ENCODE measurements at regions not wholly inside any gene's neighbourhood (a gene's known extent, or its start where the extent isn't known, plus 50 kb on each side); places are given as distances from the start of the nearest gene placed in this dataset.
"Not testable (repeated sequence)": the region's sequence is repeated elsewhere in the genome, so short reads cannot be mapped to it uniquely, and the experiment has no call there.

DNA sequence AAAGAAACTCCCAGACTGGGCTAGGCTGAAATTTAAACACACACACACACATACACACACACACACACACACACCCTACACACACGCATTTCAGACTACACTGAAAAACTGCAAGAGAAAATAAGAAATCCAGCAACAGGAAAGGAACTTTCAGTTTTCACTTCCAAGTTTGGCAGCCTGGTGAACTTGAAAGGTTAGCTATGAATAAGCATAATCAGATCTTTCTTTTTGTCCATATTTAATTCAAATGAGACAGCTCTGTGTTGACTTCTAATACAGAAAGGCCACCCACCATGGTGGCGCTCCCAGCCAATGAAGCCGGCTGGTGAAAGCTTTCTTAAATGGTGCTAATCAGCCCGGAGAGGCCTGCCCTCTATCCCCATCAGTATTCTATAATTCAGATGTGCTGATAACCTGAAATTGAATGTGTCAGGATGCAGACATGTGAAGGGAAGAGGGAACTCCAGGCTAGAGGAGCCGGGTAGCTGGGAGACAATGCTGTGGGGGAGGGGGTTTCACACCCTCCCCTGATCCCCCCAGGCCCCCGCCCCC lies 108.3 kb upstream of the ZNF536 start:
- 29 to 38% (median 29%) methylated on average over 6 of the region's 6 CpGs for WGBS, 3 donors
- FAIRE-seq = no peak
- Histone ChIP-seq H3K36me3 (ENCODE audit: control insufficient read depth in 3 of 3, insufficient read depth in 2 of 3, low read depth in 1 of 3, low read length in 3 of 3) (no peaks in the 10 kb centered on the region), H3K27me3 (ENCODE audit: control insufficient read depth in 3 of 3, insufficient read depth in 3 of 3, low read length in 3 of 3) (peaks cover 0 to 7% (median 0%) of the 10 kb centered on the region in 3 donors), H3K9me3 (ENCODE audit: control insufficient read depth in 2 of 2, insufficient read depth in 1 of 2, low read depth in 1 of 2, low read length in 1 of 2) (no peaks in the 10 kb centered on the region), H3K4me3 (ENCODE audit: low read depth in 1 of 3, low read length in 3 of 3) (no peak overlapping the region), H3K4me1 (ENCODE audit: control insufficient read depth in 3 of 3, insufficient read depth in 2 of 3, low read depth in 1 of 3, low read length in 2 of 3) (no peaks in the 10 kb centered on the region), H3K27ac (ENCODE audit: low read depth in 1 of 3, low read length in 2 of 3) (peak overlapping the region in 1 of 3 donors; percentile 22)
- DNase-seq = no peak

GRCh38 chr19:30265918-30266317 lies 106.3 kb upstream of the ZNF536 start:
- not testable (repeated sequence) for DNase-seq; H3K9me3 ChIP-seq (ENCODE audit: control insufficient read depth in 2 of 2, insufficient read depth in 1 of 2, low read depth in 1 of 2, low read length in 1 of 2); H3K27ac ChIP-seq (ENCODE audit: low read depth in 1 of 3, low read length in 2 of 3); FAIRE-seq; H3K27me3 ChIP-seq (ENCODE audit: control insufficient read depth in 3 of 3, insufficient read depth in 3 of 3, low read length in 3 of 3); H3K4me3 ChIP-seq (ENCODE audit: low read depth in 1 of 3, low read length in 3 of 3); H3K4me1 ChIP-seq (ENCODE audit: control insufficient read depth in 3 of 3, insufficient read depth in 2 of 3, low read depth in 1 of 3, low read length in 2 of 3); H3K36me3 ChIP-seq (ENCODE audit: control insufficient read depth in 3 of 3, insufficient read depth in 2 of 3, low read depth in 1 of 3, low read length in 3 of 3)
- WGBS, 3 donors = 50 to 74% (median 53%) methylated on average over 2 of the region's 2 CpGs

GRCh38 chr19:30266687-30267086 lies 105.5 kb upstream of the ZNF536 start:
- no peaks in the 10 kb centered on the region for H3K36me3 ChIP-seq (ENCODE audit: control insufficient read depth in 3 of 3, insufficient read depth in 2 of 3, low read depth in 1 of 3, low read length in 3 of 3)
- no peaks in the 10 kb centered on the region for H3K9me3 ChIP-seq (ENCODE audit: control insufficient read depth in 2 of 2, insufficient read depth in 1 of 2, low read depth in 1 of 2, low read length in 1 of 2)
- 64 to 77% (median 69%) methylated on average over 6 of the region's 6 CpGs for WGBS, 3 donors
- no peak overlapping the region for H3K27ac ChIP-seq (ENCODE audit: low read depth in 1 of 3, low read length in 2 of 3)
- FAIRE-seq = no peak
- no peaks in the 10 kb centered on the region for H3K4me1 ChIP-seq (ENCODE audit: control insufficient read depth in 3 of 3, insufficient read depth in 2 of 3, low read depth in 1 of 3, low read length in 2 of 3)
- no peak overlapping the region for H3K4me3 ChIP-seq (ENCODE audit: low read depth in 1 of 3, low read length in 3 of 3)
- no peak for DNase-seq
- H3K27me3 ChIP-seq (ENCODE audit: control insufficient read depth in 3 of 3, insufficient read depth in 3 of 3, low read length in 3 of 3) = peaks cover 0 to 7% (median 0%) of the 10 kb centered on the region in 3 donors

DNA sequence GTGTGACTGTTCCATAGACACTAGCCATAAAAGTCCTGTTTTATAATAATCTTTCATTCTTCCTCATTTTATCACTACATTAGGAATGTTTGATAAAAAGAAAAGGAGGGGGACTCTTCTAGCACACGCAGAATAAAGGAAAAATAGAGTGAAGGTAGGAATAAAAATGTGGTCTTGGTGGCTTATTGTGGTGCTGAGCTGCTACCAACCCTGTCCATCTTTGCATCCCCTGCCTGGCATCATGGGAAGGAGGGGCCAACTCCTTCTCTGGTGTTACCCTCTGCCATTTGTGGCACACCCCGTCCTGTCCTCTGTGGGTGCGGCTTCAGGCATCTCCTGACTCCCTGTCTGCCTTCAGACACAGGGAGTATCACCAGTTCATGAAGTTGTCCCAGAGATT lies 104.9 kb upstream of the ZNF536 start:
- no peak overlapping the region for H3K27ac ChIP-seq (ENCODE audit: low read depth in 1 of 3, low read length in 2 of 3)
- no peaks in the 10 kb centered on the region for H3K36me3 ChIP-seq (ENCODE audit: control insufficient read depth in 3 of 3, insufficient read depth in 2 of 3, low read depth in 1 of 3, low read length in 3 of 3)
- DNase-seq (no peak), FAIRE-seq (no peak)
- peaks cover 0 to 7% (median 0%) of the 10 kb centered on the region in 3 donors for H3K27me3 ChIP-seq (ENCODE audit: control insufficient read depth in 3 of 3, insufficient read depth in 3 of 3, low read length in 3 of 3)
- no peak overlapping the region for H3K4me3 ChIP-seq (ENCODE audit: low read depth in 1 of 3, low read length in 3 of 3)
- no peaks in the 10 kb centered on the region for H3K9me3 ChIP-seq (ENCODE audit: control insufficient read depth in 2 of 2, insufficient read depth in 1 of 2, low read depth in 1 of 2, low read length in 1 of 2)
- WGBS, 3 donors = 36 to 74% (median 59%) methylated on average over 3 of the region's 3 CpGs
- H3K4me1 ChIP-seq (ENCODE audit: control insufficient read depth in 3 of 3, insufficient read depth in 2 of 3, low read depth in 1 of 3, low read length in 2 of 3) = no peaks in the 10 kb centered on the region

- Histone ChIP-seq H3K4me3 (ENCODE audit: low read depth in 1 of 3, low read length in 3 of 3) (no peak overlapping the region), H3K4me1 (ENCODE audit: control insufficient read depth in 3 of 3, insufficient read depth in 2 of 3, low read depth in 1 of 3, low read length in 2 of 3) (no peaks in the 10 kb centered on the region), H3K9me3 (ENCODE audit: control insufficient read depth in 2 of 2, insufficient read depth in 1 of 2, low read depth in 1 of 2, low read length in 1 of 2) (peaks cover 0 to 5% of the 10 kb centered on the region in 2 donors), H3K27ac (ENCODE audit: low read depth in 1 of 3, low read length in 2 of 3) (no peak overlapping the region), H3K27me3 (ENCODE audit: control insufficient read depth in 3 of 3, insufficient read depth in 3 of 3, low read length in 3 of 3) (peaks cover 0 to 7% (median 0%) of the 10 kb centered on the region in 3 donors), H3K36me3 (ENCODE audit: control insufficient read depth in 3 of 3, insufficient read depth in 2 of 3, low read depth in 1 of 3, low read length in 3 of 3) (no peaks in the 10 kb centered on the region)
- WGBS, 3 donors = 63 to 79% (median 74%) methylated on average over 9 of the region's 9 CpGs
- FAIRE-seq (no peak), DNase-seq (no peak)
These were observed 103.6 kb upstream of the ZNF536 start for GRCh38 chr19:30268601-30269000.

DNA sequence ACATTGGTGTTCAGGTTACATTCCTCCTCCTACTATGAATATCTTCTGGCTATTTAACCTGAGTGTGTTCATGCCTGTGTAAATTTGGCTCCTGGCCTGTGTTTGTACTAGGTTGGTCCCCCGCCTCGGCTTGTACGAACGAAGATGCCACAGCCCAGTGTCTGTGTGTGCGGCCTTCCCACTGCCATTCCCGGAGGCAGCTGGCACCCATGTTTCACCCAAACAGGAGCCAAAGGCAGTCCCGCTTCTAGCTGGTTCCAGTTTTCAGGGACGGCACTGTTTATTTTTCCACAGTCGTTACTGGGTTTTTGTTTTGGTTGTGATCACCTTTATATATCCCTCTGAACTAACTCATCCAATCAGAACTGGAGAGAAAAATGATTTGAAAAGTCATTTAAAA lies 102.5 kb upstream of the ZNF536 start:
- WGBS, 3 donors = 79 to 83% (median 83%) methylated on average over 9 of the region's 9 CpGs
- Histone ChIP-seq H3K36me3 (ENCODE audit: control insufficient read depth in 3 of 3, insufficient read depth in 2 of 3, low read depth in 1 of 3, low read length in 3 of 3) (no peaks in the 10 kb centered on the region), H3K4me3 (ENCODE audit: low read depth in 1 of 3, low read length in 3 of 3) (no peak overlapping the region), H3K27me3 (ENCODE audit: control insufficient read depth in 3 of 3, insufficient read depth in 3 of 3, low read length in 3 of 3) (peaks cover 0 to 7% (median 0%) of the 10 kb centered on the region in 3 donors), H3K4me1 (ENCODE audit: control insufficient read depth in 3 of 3, insufficient read depth in 2 of 3, low read depth in 1 of 3, low read length in 2 of 3) (no peaks in the 10 kb centered on the region), H3K9me3 (ENCODE audit: control insufficient read depth in 2 of 2, insufficient read depth in 1 of 2, low read depth in 1 of 2, low read length in 1 of 2) (peaks cover 0 to 5% of the 10 kb centered on the region in 2 donors), H3K27ac (ENCODE audit: low read depth in 1 of 3, low read length in 2 of 3) (no peak overlapping the region)
- FAIRE-seq = no peak
- DNase-seq = no peak

DNA sequence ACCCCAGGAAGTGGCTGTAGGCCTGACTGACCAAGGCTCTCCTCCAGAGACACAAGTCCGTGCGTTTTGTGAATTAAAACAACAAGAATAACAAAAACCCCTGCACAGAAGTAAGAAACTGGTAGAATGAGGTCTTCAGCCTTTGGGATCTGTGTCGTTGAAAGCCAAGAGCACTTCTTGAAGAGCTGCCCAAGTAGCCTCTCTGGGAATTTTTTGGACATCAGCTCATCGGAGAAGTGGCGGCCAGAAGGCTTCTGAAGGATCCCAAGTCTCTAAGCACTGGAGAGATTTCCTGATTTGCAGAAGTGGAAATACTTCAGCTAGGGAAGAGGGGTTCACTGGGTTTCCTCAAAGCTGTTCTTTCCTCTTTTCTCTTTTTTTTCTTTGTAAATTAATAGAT lies 100.4 kb upstream of the ZNF536 start:
- Histone ChIP-seq H3K4me3 (ENCODE audit: low read depth in 1 of 3, low read length in 3 of 3) (no peak overlapping the region), H3K9me3 (ENCODE audit: control insufficient read depth in 2 of 2, insufficient read depth in 1 of 2, low read depth in 1 of 2, low read length in 1 of 2) (peaks cover 0 to 5% of the 10 kb centered on the region in 2 donors), H3K27ac (ENCODE audit: low read depth in 1 of 3, low read length in 2 of 3) (no peak overlapping the region), H3K27me3 (ENCODE audit: control insufficient read depth in 3 of 3, insufficient read depth in 3 of 3, low read length in 3 of 3) (no peaks in the 10 kb centered on the region), H3K4me1 (ENCODE audit: control insufficient read depth in 3 of 3, insufficient read depth in 2 of 3, low read depth in 1 of 3, low read length in 2 of 3) (no peaks in the 10 kb centered on the region), H3K36me3 (ENCODE audit: control insufficient read depth in 3 of 3, insufficient read depth in 2 of 3, low read depth in 1 of 3, low read length in 3 of 3) (no peaks in the 10 kb centered on the region)
- 73 to 86% (median 75%) methylated on average over 5 of the region's 5 CpGs for WGBS, 3 donors
- DNase-seq = no peak
- FAIRE-seq = no peak

DNA sequence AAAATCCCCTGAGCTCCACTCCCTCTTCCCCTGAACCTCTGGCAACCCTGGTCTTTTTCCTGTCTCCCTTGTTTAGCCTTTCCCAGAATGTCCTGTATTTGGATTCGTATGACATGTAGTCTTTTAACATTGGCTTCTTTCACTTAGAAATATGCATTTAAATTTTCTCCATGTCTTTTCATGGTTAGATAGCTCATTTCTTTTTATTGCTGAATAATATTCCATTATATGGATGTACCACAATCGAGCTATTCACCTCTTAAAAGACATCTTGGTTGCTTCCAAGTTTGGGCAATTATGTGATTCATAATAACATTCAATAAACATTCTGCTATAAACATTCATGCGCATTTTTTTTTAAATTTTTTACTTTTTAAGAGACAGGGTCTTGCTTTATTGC lies 99.6 kb upstream of the ZNF536 start:
- no peaks in the 10 kb centered on the region for H3K36me3 ChIP-seq (ENCODE audit: control insufficient read depth in 3 of 3, insufficient read depth in 2 of 3, low read depth in 1 of 3, low read length in 3 of 3)
- WGBS, 3 donors = 73 to 80% (median 76%) methylated on average over 3 of the region's 3 CpGs
- H3K27me3 ChIP-seq (ENCODE audit: control insufficient read depth in 3 of 3, insufficient read depth in 3 of 3, low read length in 3 of 3) = no peaks in the 10 kb centered on the region
- no peak for DNase-seq
- no peak overlapping the region for H3K27ac ChIP-seq (ENCODE audit: low read depth in 1 of 3, low read length in 2 of 3)
- FAIRE-seq = no peak
- H3K4me3 ChIP-seq (ENCODE audit: low read depth in 1 of 3, low read length in 3 of 3) = no peak overlapping the region
- H3K4me1 ChIP-seq (ENCODE audit: control insufficient read depth in 3 of 3, insufficient read depth in 2 of 3, low read depth in 1 of 3, low read length in 2 of 3) = no peaks in the 10 kb centered on the region
- H3K9me3 ChIP-seq (ENCODE audit: control insufficient read depth in 2 of 2, insufficient read depth in 1 of 2, low read depth in 1 of 2, low read length in 1 of 2) = peaks cover 0 to 5% of the 10 kb centered on the region in 2 donors

- H3K27me3 ChIP-seq (ENCODE audit: control insufficient read depth in 3 of 3, insufficient read depth in 3 of 3, low read length in 3 of 3) = no peaks in the 10 kb centered on the region
- FAIRE-seq (no peak), DNase-seq (no peak)
- H3K9me3 ChIP-seq (ENCODE audit: control insufficient read depth in 2 of 2, insufficient read depth in 1 of 2, low read depth in 1 of 2, low read length in 1 of 2) = peaks cover 0 to 5% of the 10 kb centered on the region in 2 donors
- WGBS, 3 donors = 36 to 67% (median 48%) methylated on average over 2 of the region's 2 CpGs
- no peaks in the 10 kb centered on the region for H3K36me3 ChIP-seq (ENCODE audit: control insufficient read depth in 3 of 3, insufficient read depth in 2 of 3, low read depth in 1 of 3, low read length in 3 of 3)
- H3K4me1 ChIP-seq (ENCODE audit: control insufficient read depth in 3 of 3, insufficient read depth in 2 of 3, low read depth in 1 of 3, low read length in 2 of 3) = no peaks in the 10 kb centered on the region
- no peak overlapping the region for H3K27ac ChIP-seq (ENCODE audit: low read depth in 1 of 3, low read length in 2 of 3)
- H3K4me3 ChIP-seq (ENCODE audit: low read depth in 1 of 3, low read length in 3 of 3) = no peak overlapping the region
These were observed 99.0 kb upstream of the ZNF536 start for GRCh38 chr19:30273184-30273583.

Data from small intestine (tissue), 7 donors.